ENCODE measurements at regions not wholly inside any gene's neighbourhood (a gene's known extent, or its start where the extent isn't known, plus 50 kb on each side); places are given as distances from the start of the nearest gene placed in this dataset.

DNA sequence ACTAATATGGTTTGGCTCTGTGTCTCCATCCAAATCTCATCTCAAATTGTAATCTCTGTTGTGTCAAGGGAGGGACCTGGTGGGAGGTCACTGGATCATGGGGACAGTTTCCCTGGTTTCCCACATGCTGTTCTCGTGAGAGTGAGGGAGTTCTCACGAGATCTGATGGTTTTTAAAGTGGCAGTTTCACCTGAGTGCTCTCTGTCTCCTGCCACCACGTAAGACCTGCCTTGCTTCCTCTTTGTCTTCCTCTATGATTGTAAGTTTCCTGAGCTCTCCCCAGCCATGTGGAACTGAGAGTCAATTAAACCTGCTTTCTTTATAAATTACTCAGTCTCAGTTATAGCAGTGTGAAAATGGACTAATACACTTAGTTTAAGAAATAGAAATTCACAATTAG lies 228.9 kb downstream of the CD47 start:
- Histone ChIP-seq H3K4me1 (no peaks in the 10 kb centered on the region), H3K4me3 (no peak overlapping the region), H3K9me3 (no peaks in the 10 kb centered on the region), H3K27ac (no peak overlapping the region), H3K27me3 (no peaks in the 10 kb centered on the region), H3K36me3 (no peaks in the 10 kb centered on the region)
- DNase-seq (ENCODE audit: extremely low spot score in 2 of 2): no peak
- TF ChIP-seq POLR2A (IDR thresholded peaks at IDR 0.05) (no peak), POLR2AphosphoS5 (IDR thresholded peaks at IDR 0.05; ENCODE audit: insufficient read depth in 1 of 2, low read depth in 1 of 2) (no peak)
- TF ChIP-seq, protein P1, sequence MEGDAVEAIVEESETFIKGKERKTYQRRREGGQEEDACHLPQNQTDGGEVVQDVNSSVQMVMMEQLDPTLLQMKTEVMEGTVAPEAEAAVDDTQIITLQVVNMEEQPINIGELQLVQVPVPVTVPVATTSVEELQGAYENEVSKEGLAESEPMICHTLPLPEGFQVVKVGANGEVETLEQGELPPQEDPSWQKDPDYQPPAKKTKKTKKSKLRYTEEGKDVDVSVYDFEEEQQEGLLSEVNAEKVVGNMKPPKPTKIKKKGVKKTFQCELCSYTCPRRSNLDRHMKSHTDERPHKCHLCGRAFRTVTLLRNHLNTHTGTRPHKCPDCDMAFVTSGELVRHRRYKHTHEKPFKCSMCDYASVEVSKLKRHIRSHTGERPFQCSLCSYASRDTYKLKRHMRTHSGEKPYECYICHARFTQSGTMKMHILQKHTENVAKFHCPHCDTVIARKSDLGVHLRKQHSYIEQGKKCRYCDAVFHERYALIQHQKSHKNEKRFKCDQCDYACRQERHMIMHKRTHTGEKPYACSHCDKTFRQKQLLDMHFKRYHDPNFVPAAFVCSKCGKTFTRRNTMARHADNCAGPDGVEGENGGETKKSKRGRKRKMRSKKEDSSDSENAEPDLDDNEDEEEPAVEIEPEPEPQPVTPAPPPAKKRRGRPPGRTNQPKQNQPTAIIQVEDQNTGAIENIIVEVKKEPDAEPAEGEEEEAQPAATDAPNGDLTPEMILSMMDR (IDR thresholded peaks at IDR 0.05): no peak
- intact Hi-C loops (cut with DNase I): no loop called here

DNA sequence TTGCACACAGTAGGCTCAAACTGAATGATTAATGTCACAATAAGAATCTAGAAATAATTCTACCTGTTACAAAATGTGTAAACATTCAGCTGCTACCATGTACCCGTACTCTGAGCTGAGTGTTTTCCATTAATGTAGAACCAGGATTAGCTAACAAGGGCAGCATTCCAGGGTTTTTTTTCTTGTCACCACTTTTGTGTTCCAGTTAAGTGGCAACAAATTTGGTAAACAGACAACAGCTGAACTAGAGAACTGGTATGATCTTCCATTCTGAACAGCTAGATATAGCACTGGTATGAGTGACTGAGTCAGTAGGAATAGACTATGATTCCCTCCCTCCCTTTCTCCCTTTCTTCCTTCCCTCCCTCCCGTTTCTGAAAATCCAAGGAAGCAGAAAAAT lies 229.4 kb downstream of the CD47 start:
- Histone ChIP-seq H3K4me3 (no peak overlapping the region), H3K9me3 (no peaks in the 10 kb centered on the region), H3K27ac (no peak overlapping the region), H3K4me1 (no peaks in the 10 kb centered on the region), H3K27me3 (no peaks in the 10 kb centered on the region), H3K36me3 (no peaks in the 10 kb centered on the region)
- no peak for DNase-seq (ENCODE audit: extremely low spot score in 2 of 2)
- TF ChIP-seq POLR2AphosphoS5 (IDR thresholded peaks at IDR 0.05; ENCODE audit: insufficient read depth in 1 of 2, low read depth in 1 of 2) (no peak), POLR2A (IDR thresholded peaks at IDR 0.05) (no peak)
- TF ChIP-seq, protein P1 (IDR thresholded peaks at IDR 0.05): no peak
- intact Hi-C loops (cut with DNase I): no loop called here
